HFFc6 (cell line): ENCODE measurements at regions not wholly inside any gene's neighbourhood (a gene's known extent, or its start where the extent isn't known, plus 50 kb on each side); places are given as distances from the start of the nearest gene placed in this dataset.

ENCODE experiments used
- DNase-seq: peaks from one replicate; pipeline ENCODE4 v3.0.0-alpha.2; 2018
- H3K27ac Mint-ChIP-seq: 2 replicates; pipeline ENCODE4 v1.8.0; 2020; ENCODE audit warnings: mild to moderate bottlenecking, mixed read lengths
- H3K27me3 Mint-ChIP-seq: 2 replicates; pipeline ENCODE4 v1.8.0; 2021; ENCODE audit warnings: mild to moderate bottlenecking, moderate library complexity, mixed read lengths; ENCODE audit not compliant: insufficient read depth
- H3K36me3 Mint-ChIP-seq: 2 replicates; pipeline ENCODE4 v1.8.0; 2021; ENCODE audit warnings: low read depth, mixed read lengths
- H3K4me1 Mint-ChIP-seq: 2 replicates; pipeline ENCODE4 v1.8.0; 2020; ENCODE audit warnings: low read depth, mixed read lengths
- H3K4me3 Mint-ChIP-seq: 2 replicates; pipeline ENCODE4 v1.8.0; 2020; ENCODE audit warnings: mild to moderate bottlenecking, moderate library complexity, mixed read lengths
- H3K9me3 Mint-ChIP-seq: 2 replicates; pipeline ENCODE4 v1.8.0; 2020; ENCODE audit warnings: mild to moderate bottlenecking, mixed read lengths
- CTCF ChIP-seq: fragments of 200-600 bp; sonication (generic); IDR thresholded peaks from 2 replicates; pipeline ENCODE4 v1.5.0; 2021; ENCODE audit warnings: antibody characterized with exemption, mild to moderate bottlenecking

- Mint-ChIP-seq H3K27me3 (no peaks in the 10 kb centered on the region; the same call in none of the 2 replicates), H3K9me3 (peaks cover 9% of the 10 kb centered on the region), H3K36me3 (peaks cover 15% of the 10 kb centered on the region), H3K4me1 (peaks cover 63% of the 10 kb centered on the region), H3K27ac (no peak overlapping the region), H3K4me3 (no peak overlapping the region)
- DNase-seq: no peak
- TF ChIP-seq CTCF: no peak
These were observed 182.6 kb downstream of the PHLDA1 start for GRCh38 chr12:75848961-75849360.

GRCh38 chr12:75848431-75848925, 183.1 kb downstream of the PHLDA1 start:
- no peak for DNase-seq
- H3K27ac Mint-ChIP-seq: peak overlapping the region; percentile 32; the same call in 1 of the 2 replicates
- peaks cover 9% of the 10 kb centered on the region for H3K9me3 Mint-ChIP-seq

GRCh38 chr12:75846102-75846501, 185.5 kb downstream of the PHLDA1 start:
- H3K36me3 Mint-ChIP-seq: peaks cover 15% of the 10 kb centered on the region
- no peak overlapping the region for H3K27ac Mint-ChIP-seq
- no peak overlapping the region for H3K4me3 Mint-ChIP-seq
- TF ChIP-seq CTCF: no peak
- peaks cover 9% of the 10 kb centered on the region for H3K9me3 Mint-ChIP-seq
- DNase-seq: no peak
- H3K4me1 Mint-ChIP-seq: peaks cover 35% of the 10 kb centered on the region
- H3K27me3 Mint-ChIP-seq: no peaks in the 10 kb centered on the region; the same call in none of the 2 replicates

More at GRCh38 chr12:75848431-75848925, 183.1 kb downstream of the PHLDA1 start:
- Mint-ChIP-seq H3K36me3 (peaks cover 15% of the 10 kb centered on the region), H3K4me1 (peaks cover 59% of the 10 kb centered on the region), H3K4me3 (no peak overlapping the region), H3K27me3 (no peaks in the 10 kb centered on the region; the same call in none of the 2 replicates)
- no peak for TF ChIP-seq CTCF

GRCh38 chr12:75844985-75845384, 186.6 kb downstream of the PHLDA1 start:
- no peak for TF ChIP-seq CTCF
- Mint-ChIP-seq H3K4me1 (peaks cover 24% of the 10 kb centered on the region), H3K27me3 (no peaks in the 10 kb centered on the region; the same call in none of the 2 replicates), H3K27ac (no peak overlapping the region), H3K36me3 (peaks cover 15% of the 10 kb centered on the region), H3K9me3 (peaks cover 9% of the 10 kb centered on the region), H3K4me3 (no peak overlapping the region)
- no peak for DNase-seq

- no peak for TF ChIP-seq CTCF
- H3K4me1 Mint-ChIP-seq: peaks cover 16% of the 10 kb centered on the region
- H3K27me3 Mint-ChIP-seq: no peaks in the 10 kb centered on the region; the same call in none of the 2 replicates
- peaks cover 9% of the 10 kb centered on the region for H3K9me3 Mint-ChIP-seq
- H3K27ac Mint-ChIP-seq: no peak overlapping the region
- H3K36me3 Mint-ChIP-seq: peaks cover 15% of the 10 kb centered on the region
- no peak overlapping the region for H3K4me3 Mint-ChIP-seq
- no peak for DNase-seq
These were observed 187.4 kb downstream of the PHLDA1 start for GRCh38 chr12:75844049-75844770.
